ENCODE measurements at regions not wholly inside any gene's neighbourhood (a gene's known extent, or its start where the extent isn't known, plus 50 kb on each side); places are given as distances from the start of the nearest gene placed in this dataset.

- no peak overlapping the region for H3K27ac ChIP-seq (ENCODE audit: low read depth, low read length)
- TF ChIP-seq ZNF274 (IDR thresholded peaks at IDR 0.05; ENCODE audit: low read depth, low read length): no peak
- no peak for ATAC-seq
Observed at GRCh38 chr15:53224371-53224770, 434.2 kb upstream of the ONECUT1 start.

GRCh38 chr15:53223815-53224214 is 433.7 kb upstream of the ONECUT1 start:
- no peak for ATAC-seq
- Histone ChIP-seq H3K9me2 (ENCODE audit: insufficient read depth) (no peaks in the 10 kb centered on the region), H3K27me3 (ENCODE audit: insufficient read depth, low read length) (no peaks in the 10 kb centered on the region), H3K4me3 (replicated peaks in 1 of 2; ENCODE audit: low read depth in 1 of 2, low read length in 2 of 2) (no peak overlapping the region), H3K79me2 (ENCODE audit: insufficient read depth, low read length) (no peaks in the 10 kb centered on the region), H4K20me1 (ENCODE audit: insufficient read depth) (no peaks in the 10 kb centered on the region), H3K4me1 (ENCODE audit: control insufficient read depth in 1 of 2, insufficient read depth in 2 of 2, low read length in 2 of 2) (no peaks in the 10 kb centered on the region), H3K4me2 (ENCODE audit: low read length) (no peak overlapping the region), H3K27ac (ENCODE audit: low read depth, low read length) (no peak overlapping the region), H3K36me3 (ENCODE audit: control insufficient read depth in 1 of 2, insufficient read depth in 2 of 2, low read length in 2 of 2) (no peaks in the 10 kb centered on the region), H3K9me3 (ENCODE audit: control insufficient read depth in 1 of 2, insufficient read depth in 1 of 2, low read depth in 1 of 2, low read length in 2 of 2) (no peaks in the 10 kb centered on the region; a peak in 1 of 4 replicates), H3K9ac (ENCODE audit: low read length) (no peak overlapping the region), H2AFZ (ENCODE audit: low read depth, low read length, poor library complexity, severe bottlenecking) (no peak overlapping the region)
- POLR2A ChIA-PET: no interaction called here
- no TSS peak for BruUV-seq (replicated peaks)
- no peak for DNase-seq (ENCODE audit: low read depth, low spot score)
- CTCF ChIA-PET: no interaction called here
- intact Hi-C loops (cut with micrococcal nuclease): no loop called here
- RAD21 ChIA-PET (ENCODE audit: low non-redundant PET in 1 of 2, low total read pairs in 2 of 2, uncharacterized antibody in 2 of 2, unreplicated experiment in 2 of 2): no interaction called here
- TF ChIP-seq ELF1 (IDR thresholded peaks at IDR 0.05; ENCODE audit: borderline replicate concordance, low read depth): no peak
- TF ChIP-seq EGR1 (IDR thresholded peaks at IDR 0.05; ENCODE audit: low read depth): no peak
- TF ChIP-seq, protein P1, sequence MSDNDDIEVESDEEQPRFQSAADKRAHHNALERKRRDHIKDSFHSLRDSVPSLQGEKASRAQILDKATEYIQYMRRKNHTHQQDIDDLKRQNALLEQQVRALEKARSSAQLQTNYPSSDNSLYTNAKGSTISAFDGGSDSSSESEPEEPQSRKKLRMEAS (IDR thresholded peaks at IDR 0.05): no peak

More at GRCh38 chr15:53224371-53224770, 434.2 kb upstream of the ONECUT1 start:
- ChIA-PET RAD21 (ENCODE audit: low non-redundant PET in 1 of 2, low total read pairs in 2 of 2, uncharacterized antibody in 2 of 2, unreplicated experiment in 2 of 2) (no interaction called here), CTCF (no interaction called here), POLR2A (no interaction called here)
- BruUV-seq (replicated peaks): no TSS peak
- no peaks in the 10 kb centered on the region for H3K4me1 ChIP-seq (ENCODE audit: control insufficient read depth in 1 of 2, insufficient read depth in 2 of 2, low read length in 2 of 2)
- H3K9me3 ChIP-seq (ENCODE audit: control insufficient read depth in 1 of 2, insufficient read depth in 1 of 2, low read depth in 1 of 2, low read length in 2 of 2): no peaks in the 10 kb centered on the region; a peak in 1 of 4 replicates
- no peak overlapping the region for H2AFZ ChIP-seq (ENCODE audit: low read depth, low read length, poor library complexity, severe bottlenecking)
- intact Hi-C loops (cut with micrococcal nuclease): no loop called here
- no peak overlapping the region for H3K4me3 ChIP-seq (replicated peaks in 1 of 2; ENCODE audit: low read depth in 1 of 2, low read length in 2 of 2)
- 0 out of 2 replicates have a peak, but pooled peaks cover 3% of the 10 kb centered on the region for H3K27me3 ChIP-seq (ENCODE audit: insufficient read depth, low read length)
- H4K20me1 ChIP-seq (ENCODE audit: insufficient read depth): no peaks in the 10 kb centered on the region
- H3K36me3 ChIP-seq (ENCODE audit: control insufficient read depth in 1 of 2, insufficient read depth in 2 of 2, low read length in 2 of 2): no peaks in the 10 kb centered on the region
- no peak overlapping the region for H3K9ac ChIP-seq (ENCODE audit: low read length)
- no peak for DNase-seq (ENCODE audit: low read depth, low spot score)
- no peaks in the 10 kb centered on the region for H3K79me2 ChIP-seq (ENCODE audit: insufficient read depth, low read length)
- no peak overlapping the region for H3K4me2 ChIP-seq (ENCODE audit: low read length)
- H3K9me2 ChIP-seq (ENCODE audit: insufficient read depth): no peaks in the 10 kb centered on the region
